ENCODE measurements at regions not wholly inside any gene's neighbourhood (a gene's known extent, or its start where the extent isn't known, plus 50 kb on each side); places are given as distances from the start of the nearest gene placed in this dataset.

- FAIRE-seq: no peak
Measured at GRCh38 chr17:63365366-63366240, 80.5 kb downstream of the CYB561 start.

GRCh38 chr17:63366241-63366566 is 79.9 kb downstream of the CYB561 start:
- H3K4me1 ChIP-seq (ENCODE audit: control insufficient read depth in 2 of 3, insufficient read depth in 2 of 3, low read depth in 1 of 3, low read length in 3 of 3): no peaks in the 10 kb centered on the region
- no peaks in the 10 kb centered on the region for H3K9me3 ChIP-seq (ENCODE audit: control insufficient read depth in 2 of 3, insufficient read depth in 1 of 3, low read length in 3 of 3)

More at GRCh38 chr17:63365366-63366240, 80.5 kb downstream of the CYB561 start:
- Histone ChIP-seq H3K27ac (ENCODE audit: low read depth in 2 of 2, low read length in 2 of 2) (no peak overlapping the region), H3K27me3 (ENCODE audit: control insufficient read depth, insufficient read depth, low read length) (no peaks in the 10 kb centered on the region), H3K9me3 (ENCODE audit: control insufficient read depth in 2 of 3, insufficient read depth in 1 of 3, low read length in 3 of 3) (no peaks in the 10 kb centered on the region), H3K4me1 (ENCODE audit: control insufficient read depth in 2 of 3, insufficient read depth in 2 of 3, low read depth in 1 of 3, low read length in 3 of 3) (no peaks in the 10 kb centered on the region), H3K4me3 (ENCODE audit: low read length in 3 of 3) (no peak overlapping the region), H3K9ac (ENCODE audit: low read length in 3 of 3) (no peak overlapping the region), H3K36me3 (ENCODE audit: control insufficient read depth in 2 of 3, insufficient read depth in 3 of 3, low read length in 3 of 3) (peaks cover 0 to 2% (median 0%) of the 10 kb centered on the region in 3 donors)
- intact Hi-C loops (cut with DNase I): no loop called here
- no peak for DNase-seq
- TF ChIP-seq, protein P1, sequence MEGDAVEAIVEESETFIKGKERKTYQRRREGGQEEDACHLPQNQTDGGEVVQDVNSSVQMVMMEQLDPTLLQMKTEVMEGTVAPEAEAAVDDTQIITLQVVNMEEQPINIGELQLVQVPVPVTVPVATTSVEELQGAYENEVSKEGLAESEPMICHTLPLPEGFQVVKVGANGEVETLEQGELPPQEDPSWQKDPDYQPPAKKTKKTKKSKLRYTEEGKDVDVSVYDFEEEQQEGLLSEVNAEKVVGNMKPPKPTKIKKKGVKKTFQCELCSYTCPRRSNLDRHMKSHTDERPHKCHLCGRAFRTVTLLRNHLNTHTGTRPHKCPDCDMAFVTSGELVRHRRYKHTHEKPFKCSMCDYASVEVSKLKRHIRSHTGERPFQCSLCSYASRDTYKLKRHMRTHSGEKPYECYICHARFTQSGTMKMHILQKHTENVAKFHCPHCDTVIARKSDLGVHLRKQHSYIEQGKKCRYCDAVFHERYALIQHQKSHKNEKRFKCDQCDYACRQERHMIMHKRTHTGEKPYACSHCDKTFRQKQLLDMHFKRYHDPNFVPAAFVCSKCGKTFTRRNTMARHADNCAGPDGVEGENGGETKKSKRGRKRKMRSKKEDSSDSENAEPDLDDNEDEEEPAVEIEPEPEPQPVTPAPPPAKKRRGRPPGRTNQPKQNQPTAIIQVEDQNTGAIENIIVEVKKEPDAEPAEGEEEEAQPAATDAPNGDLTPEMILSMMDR (IDR thresholded peaks at IDR 0.05; ENCODE audit: borderline replicate concordance, extremely low read depth, insufficient read depth): no peak

GRCh38 chr17:63369233-63369632 is 76.9 kb downstream of the CYB561 start:
- TF ChIP-seq, protein P1 (IDR thresholded peaks at IDR 0.05; ENCODE audit: borderline replicate concordance, extremely low read depth, insufficient read depth): no peak
- H3K27ac ChIP-seq (ENCODE audit: low read depth in 2 of 2, low read length in 2 of 2): no peak overlapping the region
- DNase-seq: no peak
- no peak overlapping the region for H3K9ac ChIP-seq (ENCODE audit: low read length in 3 of 3)
- H3K9me3 ChIP-seq (ENCODE audit: control insufficient read depth in 2 of 3, insufficient read depth in 1 of 3, low read length in 3 of 3): no peaks in the 10 kb centered on the region
- FAIRE-seq: no peak
- H3K36me3 ChIP-seq (ENCODE audit: control insufficient read depth in 2 of 3, insufficient read depth in 3 of 3, low read length in 3 of 3): no peaks in the 10 kb centered on the region
- no peak overlapping the region for H3K4me3 ChIP-seq (ENCODE audit: low read length in 3 of 3)
- intact Hi-C loops (cut with DNase I): no loop called here
- H3K4me1 ChIP-seq (ENCODE audit: control insufficient read depth in 2 of 3, insufficient read depth in 2 of 3, low read depth in 1 of 3, low read length in 3 of 3): no peaks in the 10 kb centered on the region
- no peaks in the 10 kb centered on the region for H3K27me3 ChIP-seq (ENCODE audit: control insufficient read depth, insufficient read depth, low read length)

More at GRCh38 chr17:63366241-63366566, 79.9 kb downstream of the CYB561 start:
- Histone ChIP-seq H3K36me3 (ENCODE audit: control insufficient read depth in 2 of 3, insufficient read depth in 3 of 3, low read length in 3 of 3) (peaks cover 0 to 2% (median 0%) of the 10 kb centered on the region in 3 donors), H3K27me3 (ENCODE audit: control insufficient read depth, insufficient read depth, low read length) (no peaks in the 10 kb centered on the region), H3K27ac (ENCODE audit: low read depth in 2 of 2, low read length in 2 of 2) (no peak overlapping the region), H3K4me3 (ENCODE audit: low read length in 3 of 3) (no peak overlapping the region), H3K9ac (ENCODE audit: low read length in 3 of 3) (no peak overlapping the region)
- DNase-seq (peak in 2 of 5 donors; percentile 41 to 47), FAIRE-seq (no peak)
- intact Hi-C loops (cut with DNase I): no loop called here
- TF ChIP-seq, protein P1 (IDR thresholded peaks at IDR 0.05; ENCODE audit: borderline replicate concordance, extremely low read depth, insufficient read depth): no peak

Measured in kidney (tissue), 13 donors.